ENCODE measurements at regions not wholly inside any gene's neighbourhood (a gene's known extent, or its start where the extent isn't known, plus 50 kb on each side); places are given as distances from the start of the nearest gene placed in this dataset.

GRCh38 chr7:84901366-84901765 is 285.5 kb downstream of the SEMA3D start:
- no peak for TF ChIP-seq CTCF (IDR thresholded peaks at IDR 0.05 in 2 of 3, conservative IDR thresholded peaks at IDR 0.05 in 1 of 3; ENCODE audit: borderline replicate concordance in 1 of 3, insufficient read depth in 1 of 3, low read depth in 2 of 3, low read length in 2 of 3)
- no peak for TF ChIP-seq POLR2A (IDR thresholded peaks at IDR 0.05; ENCODE audit: borderline replicate concordance, extremely low read depth, insufficient read depth, insufficient read length)
- TF ChIP-seq ZNF274 (IDR thresholded peaks at IDR 0.05; ENCODE audit: low read depth, low read length): no peak
- no peak for TF ChIP-seq POLR2AphosphoS5 (IDR thresholded peaks at IDR 0.05; ENCODE audit: low read depth, low read length)
- no peak for TF ChIP-seq EZH2phosphoT487 (IDR thresholded peaks at IDR 0.05; ENCODE audit: borderline replicate concordance)
- TF ChIP-seq TCF7L2 (IDR thresholded peaks at IDR 0.05; ENCODE audit: borderline replicate concordance, extremely low read depth, insufficient read depth, insufficient read length): no peak
- TF ChIP-seq EZH2 (IDR thresholded peaks at IDR 0.05): no peak
- TF ChIP-seq CEBPB (IDR thresholded peaks at IDR 0.05; ENCODE audit: low read depth): no peak
- no peak for TF ChIP-seq SRF (IDR thresholded peaks at IDR 0.05; ENCODE audit: low read depth)
- no peak for TF ChIP-seq ELF1 (IDR thresholded peaks at IDR 0.05; ENCODE audit: borderline replicate concordance, low read depth)
- no peak for TF ChIP-seq JUND (IDR thresholded peaks at IDR 0.05)
- TF ChIP-seq, protein P1, sequence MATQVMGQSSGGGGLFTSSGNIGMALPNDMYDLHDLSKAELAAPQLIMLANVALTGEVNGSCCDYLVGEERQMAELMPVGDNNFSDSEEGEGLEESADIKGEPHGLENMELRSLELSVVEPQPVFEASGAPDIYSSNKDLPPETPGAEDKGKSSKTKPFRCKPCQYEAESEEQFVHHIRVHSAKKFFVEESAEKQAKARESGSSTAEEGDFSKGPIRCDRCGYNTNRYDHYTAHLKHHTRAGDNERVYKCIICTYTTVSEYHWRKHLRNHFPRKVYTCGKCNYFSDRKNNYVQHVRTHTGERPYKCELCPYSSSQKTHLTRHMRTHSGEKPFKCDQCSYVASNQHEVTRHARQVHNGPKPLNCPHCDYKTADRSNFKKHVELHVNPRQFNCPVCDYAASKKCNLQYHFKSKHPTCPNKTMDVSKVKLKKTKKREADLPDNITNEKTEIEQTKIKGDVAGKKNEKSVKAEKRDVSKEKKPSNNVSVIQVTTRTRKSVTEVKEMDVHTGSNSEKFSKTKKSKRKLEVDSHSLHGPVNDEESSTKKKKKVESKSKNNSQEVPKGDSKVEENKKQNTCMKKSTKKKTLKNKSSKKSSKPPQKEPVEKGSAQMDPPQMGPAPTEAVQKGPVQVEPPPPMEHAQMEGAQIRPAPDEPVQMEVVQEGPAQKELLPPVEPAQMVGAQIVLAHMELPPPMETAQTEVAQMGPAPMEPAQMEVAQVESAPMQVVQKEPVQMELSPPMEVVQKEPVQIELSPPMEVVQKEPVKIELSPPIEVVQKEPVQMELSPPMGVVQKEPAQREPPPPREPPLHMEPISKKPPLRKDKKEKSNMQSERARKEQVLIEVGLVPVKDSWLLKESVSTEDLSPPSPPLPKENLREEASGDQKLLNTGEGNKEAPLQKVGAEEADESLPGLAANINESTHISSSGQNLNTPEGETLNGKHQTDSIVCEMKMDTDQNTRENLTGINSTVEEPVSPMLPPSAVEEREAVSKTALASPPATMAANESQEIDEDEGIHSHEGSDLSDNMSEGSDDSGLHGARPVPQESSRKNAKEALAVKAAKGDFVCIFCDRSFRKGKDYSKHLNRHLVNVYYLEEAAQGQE (IDR thresholded peaks at IDR 0.05; ENCODE audit: low read depth): no peak

Measured in HCT116 (cell line).